ENCODE measurements at regions not wholly inside any gene's neighbourhood (a gene's known extent, or its start where the extent isn't known, plus 50 kb on each side); places are given as distances from the start of the nearest gene placed in this dataset.

GRCh38 chr2:103743195-103743594, 981.4 kb downstream of the TMEM182 start:
- H3K9me3 ChIP-seq (ENCODE audit: control insufficient read depth, low read length): no peaks in the 10 kb centered on the region
- no peaks in the 10 kb centered on the region for H3K36me3 Mint-ChIP-seq (ENCODE audit: low read depth)

GRCh38 chr2:103754530-103754929, 992.7 kb downstream of the TMEM182 start:
- Histone ChIP-seq H3K4me1 (ENCODE audit: control insufficient read depth, insufficient read depth, low read length) (no peaks in the 10 kb centered on the region), H3K9me3 (ENCODE audit: control insufficient read depth, low read length) (peaks cover 6% of the 10 kb centered on the region), H3K9ac (ENCODE audit: extremely low read depth, low read length, poor library complexity, severe bottlenecking) (no peak overlapping the region), H3K27me3 (ENCODE audit: control insufficient read depth, insufficient read depth, low read length, poor library complexity, severe bottlenecking) (no peaks in the 10 kb centered on the region), H3K4me3 (ENCODE audit: low read length) (no peak overlapping the region), H3K36me3 (ENCODE audit: control insufficient read depth, insufficient read depth, low read length) (no peaks in the 10 kb centered on the region), H3K27ac (ENCODE audit: low read depth, low read length) (no peak overlapping the region)
- Mint-ChIP-seq H3K36me3 (ENCODE audit: low read depth) (no peaks in the 10 kb centered on the region), H3K27ac (no peak overlapping the region), H3K27me3 (ENCODE audit: insufficient read depth) (no peaks in the 10 kb centered on the region), H3K4me1 (peaks cover 10% of the 10 kb centered on the region), H3K4me3 (no peak overlapping the region), H3K9me3 (no peaks in the 10 kb centered on the region)
- no peak for TF ChIP-seq CTCF (conservative IDR thresholded peaks at IDR 0.05)
- no peak for DNase-seq
- 87 to 100% methylated on average over 1 to 2 of the region's 2 CpGs for WGBS, 2 experiments (ENCODE audit: insufficient coverage in 1 of 2, insufficient read length in 1 of 2)

More at GRCh38 chr2:103743195-103743594, 981.4 kb downstream of the TMEM182 start:
- Mint-ChIP-seq H3K27ac (no peak overlapping the region), H3K4me3 (no peak overlapping the region), H3K4me1 (peaks cover 13% of the 10 kb centered on the region), H3K9me3 (no peaks in the 10 kb centered on the region), H3K27me3 (ENCODE audit: insufficient read depth) (no peaks in the 10 kb centered on the region)
- H3K36me3 ChIP-seq (ENCODE audit: control insufficient read depth, insufficient read depth, low read length): no peaks in the 10 kb centered on the region
- no peaks in the 10 kb centered on the region for H3K4me1 ChIP-seq (ENCODE audit: control insufficient read depth, insufficient read depth, low read length)
- DNase-seq: no peak
- no peak overlapping the region for H3K9ac ChIP-seq (ENCODE audit: extremely low read depth, low read length, poor library complexity, severe bottlenecking)
- H3K27ac ChIP-seq (ENCODE audit: low read depth, low read length): no peak overlapping the region
- H3K27me3 ChIP-seq (ENCODE audit: control insufficient read depth, insufficient read depth, low read length, poor library complexity, severe bottlenecking): no peaks in the 10 kb centered on the region
- TF ChIP-seq CTCF (conservative IDR thresholded peaks at IDR 0.05): no peak
- no peak overlapping the region for H3K4me3 ChIP-seq (ENCODE audit: low read length)

- H3K36me3 Mint-ChIP-seq (ENCODE audit: low read depth): no peaks in the 10 kb centered on the region
- H3K9me3 Mint-ChIP-seq: peaks cover 7% of the 10 kb centered on the region
- Histone ChIP-seq H3K9ac (ENCODE audit: extremely low read depth, low read length, poor library complexity, severe bottlenecking) (no peak overlapping the region), H3K4me1 (ENCODE audit: control insufficient read depth, insufficient read depth, low read length) (peaks cover 4% of the 10 kb centered on the region), H3K27ac (ENCODE audit: low read depth, low read length) (no peak overlapping the region), H3K4me3 (ENCODE audit: low read length) (no peak overlapping the region), H3K36me3 (ENCODE audit: control insufficient read depth, insufficient read depth, low read length) (no peaks in the 10 kb centered on the region), H3K27me3 (ENCODE audit: control insufficient read depth, insufficient read depth, low read length, poor library complexity, severe bottlenecking) (no peaks in the 10 kb centered on the region), H3K9me3 (ENCODE audit: control insufficient read depth, low read length) (peaks cover 24% of the 10 kb centered on the region)
- no peak for DNase-seq
- no peaks in the 10 kb centered on the region for H3K27me3 Mint-ChIP-seq (ENCODE audit: insufficient read depth)
- 83 to 100% methylated on average over 2 to 4 of the region's 4 CpGs for WGBS, 2 experiments (ENCODE audit: insufficient coverage in 1 of 2, insufficient read length in 1 of 2)
- H3K4me1 Mint-ChIP-seq: no peaks in the 10 kb centered on the region
- TF ChIP-seq CTCF (conservative IDR thresholded peaks at IDR 0.05): no peak
- no peak overlapping the region for H3K4me3 Mint-ChIP-seq
- H3K27ac Mint-ChIP-seq: no peak overlapping the region
Measured at GRCh38 chr2:103773884-103774283, 1012.1 kb downstream of the TMEM182 start.
